B cell (primary cell): ENCODE measurements at regions not wholly inside any gene's neighbourhood (a gene's known extent, or its start where the extent isn't known, plus 50 kb on each side); places are given as distances from the start of the nearest gene placed in this dataset.

Experiments
- ATAC-seq: fragments of 200-7000 bp; cut with Tn5 transposase; one replicate; pipeline ENCODE4 v1.10.0; 2021; ENCODE audit warnings: low read depth, mild to moderate bottlenecking, moderate number of reproducible peaks, moderate library complexity
- CTCF ChIA-PET: fragments of 350-600 bp; sonication (Branson Sonifier 250); formaldehyde crosslinking; loops from one replicate; lab custom pipeline; 2021; ENCODE audit warnings: antibody characterized with exemption, inconsistent platforms; lab: Charles Lee
- POLR2A ChIA-PET: fragments of 350-600 bp; sonication (Branson Sonifier 250); formaldehyde crosslinking; loops from one replicate; lab custom pipeline; 2021; ENCODE audit warnings: antibody characterized with exemption; lab: Charles Lee
- DNase-seq: peaks from one replicate; pipeline ENCODE4 v3.0.0; 2013
- H2AFZ ChIP-seq: 2 replicates; pipeline ENCODE4 v1.6.1; 2012; ENCODE audit warnings: mild to moderate bottlenecking, low read depth, low read length; ENCODE audit not compliant: insufficient read depth, poor library complexity, severe bottlenecking
- H3K27ac ChIP-seq, 2 donors: 1 replicate in 1 of 2; 2 replicates in 1 of 2; pipeline ENCODE4 v1.5.1; 2012 to 2013; ENCODE audit warnings: low read length in 2 of 2, mild to moderate bottlenecking in 2 of 2, moderate library complexity in 1 of 2
- H3K27me3 ChIP-seq, 4 experiments: fragments of 200-600 bp in 1 of 4; sonication (generic) in 1 of 4; replicated peaks in 1 of 4; 1 replicate in 2 of 4; 2 replicates in 2 of 4; pipeline versions ENCODE4 v1.6.1 to v1.7.0; 2013 to 2016; ENCODE audit warnings: low read length in 3 of 4, mild to moderate bottlenecking in 2 of 4, mixed read lengths in 1 of 4, moderate library complexity in 1 of 4; ENCODE audit not compliant: insufficient read depth in 4 of 4, control insufficient read depth in 3 of 4; ENCODE audit errors: control extremely low read depth in 1 of 4
- H3K36me3 ChIP-seq, 2 experiments: replicated peaks in 1 of 2; 1 replicate in 1 of 2; 2 replicates in 1 of 2; pipeline versions ENCODE4 v1.6.1 to v1.7.1; 2013; ENCODE audit warnings: low read length in 1 of 2; ENCODE audit not compliant: insufficient read depth in 2 of 2, control insufficient read depth in 1 of 2; ENCODE audit errors: control extremely low read depth in 1 of 2, extremely low read depth in 1 of 2
- H3K4me1 ChIP-seq, 2 donors: fragments of 200-600 bp in 1 of 2; sonication (generic) in 1 of 2; 1 replicate in 1 of 2; 2 replicates in 1 of 2; pipeline versions ENCODE4 v1.5.1 to v1.6.1; 2013 to 2017; ENCODE audit warnings: low read length in 2 of 2; ENCODE audit not compliant: control insufficient read depth in 2 of 2, insufficient read depth in 2 of 2
- H3K4me2 ChIP-seq: replicated peaks from 2 replicates; pipeline ENCODE3; 2012; ENCODE audit warnings: mild to moderate bottlenecking, low read depth, low read length; ENCODE audit not compliant: poor library complexity, severe bottlenecking
- H3K4me3 ChIP-seq, 5 experiments: fragments of 200-600 bp in 1 of 5; sonication (generic) in 1 of 5; 1 replicate in 3 of 5; 2 replicates in 2 of 5; pipeline versions ENCODE4 v1.5.1 to v1.7.0; 2011 to 2016; ENCODE audit warnings: low read length in 4 of 5, mild to moderate bottlenecking in 4 of 5, low read depth in 2 of 5, control low read depth in 1 of 5, moderate library complexity in 1 of 5; ENCODE audit not compliant: insufficient read depth in 1 of 5; ENCODE audit errors: control extremely low read depth in 1 of 5, extremely low read depth in 1 of 5
- H3K79me2 ChIP-seq: fragments of 200-600 bp; sonication (generic); one replicate; pipeline ENCODE4 v1.6.0; 2016; ENCODE audit warnings: low read length; ENCODE audit not compliant: control insufficient read depth, insufficient read depth
- H3K9ac ChIP-seq: fragments of 200-600 bp; sonication (generic); 2 replicates; pipeline ENCODE4 v1.6.1; 2017; ENCODE audit warnings: mild to moderate bottlenecking, low read length, moderate library complexity
- H3K9me3 ChIP-seq, 3 donors: one replicate each; pipeline versions ENCODE4 v1.6.1 to v1.7.1; 2013; ENCODE audit warnings: low read length in 2 of 3; ENCODE audit not compliant: control insufficient read depth in 2 of 3, insufficient read depth in 1 of 3; ENCODE audit errors: control extremely low read depth in 1 of 3
- H4K20me1 ChIP-seq: 2 replicates; pipeline ENCODE4 v1.6.0; 2012; ENCODE audit warnings: mild to moderate bottlenecking, low read length; ENCODE audit not compliant: insufficient read depth, control insufficient read depth, poor library complexity, severe bottlenecking
- H3K27ac Mint-ChIP-seq: one replicate; pipeline ENCODE4 v1.8.0; 2021; ENCODE audit warnings: mixed read lengths
- H3K27me3 Mint-ChIP-seq: one replicate; pipeline ENCODE4 v1.8.0; 2021; ENCODE audit warnings: mixed read lengths
- H3K4me1 Mint-ChIP-seq: one replicate; pipeline ENCODE4 v1.8.0; 2021; ENCODE audit warnings: mixed read lengths
- H3K4me3 Mint-ChIP-seq: one replicate; pipeline ENCODE4 v1.8.0; 2021; ENCODE audit warnings: mixed read lengths
- H3K9me3 Mint-ChIP-seq: one replicate; pipeline ENCODE4 v1.8.0; 2022; ENCODE audit warnings: mixed read lengths; ENCODE audit not compliant: insufficient read depth
- CTCF ChIP-seq: fragments of 200-600 bp; IDR thresholded peaks from one replicate; pipeline ENCODE4 v1.8.0; 2022; ENCODE audit warnings: antibody characterized with exemption, mild to moderate bottlenecking
- EZH2 ChIP-seq: IDR thresholded peaks from 2 replicates; pipeline ENCODE4 v1.6.1; 2012; ENCODE audit warnings: borderline replicate concordance, low read depth, mild to moderate bottlenecking, moderate library complexity, low read length; ENCODE audit not compliant: insufficient read depth, poor library complexity, severe bottlenecking
- WGBS: methylation state at CpG from one replicate; pipeline ENCODE4 v1.1.5; 2013; ENCODE audit warnings: missing lambda C conversion rate; ENCODE audit not compliant: insufficient coverage; 5-methylcytosine and 5-hydroxymethylcytosine counted together
- intact Hi-C: fragments of 100-400 bp; cut with micrococcal nuclease; formaldehyde crosslinking; loops from one replicate; pipeline ENCODE4 v1.10.0; 2022

GRCh38 chr10:21285742-21286331, 239.6 kb downstream of the SKIDA1 start:
- ATAC-seq: no peak
- no peaks in the 10 kb centered on the region for H3K79me2 ChIP-seq
- ChIA-PET POLR2A (no interaction called here), CTCF (no interaction called here)
- Mint-ChIP-seq H3K4me3 (no peak overlapping the region), H3K4me1 (no peaks in the 10 kb centered on the region), H3K27me3 (peaks cover 3% of the 10 kb centered on the region), H3K27ac (no peak overlapping the region), H3K9me3 (no peaks in the 10 kb centered on the region)
- H3K27ac ChIP-seq: no peak overlapping the region
- no peaks in the 10 kb centered on the region for H3K27me3 ChIP-seq
- H3K4me2 ChIP-seq: no peak overlapping the region
- no peak overlapping the region for H3K9ac ChIP-seq
- 96% methylated on average over 4 of the region's 4 CpGs for WGBS
- TF ChIP-seq EZH2 (no peak), CTCF (no peak)
- H3K9me3 ChIP-seq: no peaks in the 10 kb centered on the region
- H4K20me1 ChIP-seq: no peaks in the 10 kb centered on the region
- H3K4me3 ChIP-seq: no peak overlapping the region
- H3K4me1 ChIP-seq: no peaks in the 10 kb centered on the region
- H2AFZ ChIP-seq: no peak overlapping the region
- no peaks in the 10 kb centered on the region for H3K36me3 ChIP-seq
- DNase-seq: no peak
- intact Hi-C loops: no loop called here

- intact Hi-C loops: no loop called here
- Histone ChIP-seq H3K36me3 (no peaks in the 10 kb centered on the region), H3K4me2 (no peak overlapping the region), H3K9ac (no peak overlapping the region), H3K4me1 (no peaks in the 10 kb centered on the region), H2AFZ (no peak overlapping the region), H3K27ac (no peak overlapping the region), H3K9me3 (no peaks in the 10 kb centered on the region), H3K4me3 (no peak overlapping the region), H4K20me1 (no peaks in the 10 kb centered on the region), H3K27me3 (no peaks in the 10 kb centered on the region), H3K79me2 (no peaks in the 10 kb centered on the region)
- no peak for DNase-seq
- WGBS: 71% methylated on average over 4 of the region's 4 CpGs
- no peak for ATAC-seq
- no peak for TF ChIP-seq EZH2
- no peak for TF ChIP-seq CTCF
- no peaks in the 10 kb centered on the region for H3K9me3 Mint-ChIP-seq
- POLR2A ChIA-PET: no interaction called here
- peaks cover 3% of the 10 kb centered on the region for H3K27me3 Mint-ChIP-seq
- H3K4me3 Mint-ChIP-seq: no peak overlapping the region
- CTCF ChIA-PET: no interaction called here
- no peaks in the 10 kb centered on the region for H3K4me1 Mint-ChIP-seq
- no peak overlapping the region for H3K27ac Mint-ChIP-seq
These were observed 240.3 kb downstream of the SKIDA1 start for GRCh38 chr10:21285207-21285606.
